Ishikawa (cell line): ENCODE measurements at regions not wholly inside any gene's neighbourhood (a gene's known extent, or its start where the extent isn't known, plus 50 kb on each side); places are given as distances from the start of the nearest gene placed in this dataset.

Source experiments
- CEBPB ChIP-seq: IDR thresholded peaks from 2 replicates; pipeline ENCODE4 v1.6.1; 2012
- CREB1 ChIP-seq: IDR thresholded peaks from 2 replicates; pipeline ENCODE4 v1.6.1; 2012; ENCODE audit warnings: low read depth
- EGR1 ChIP-seq: IDR thresholded peaks from 2 replicates; pipeline ENCODE4 v1.6.1; 2012
- EP300 ChIP-seq: IDR thresholded peaks from 2 replicates; pipeline ENCODE4 v1.6.1; 2012; ENCODE audit warnings: borderline replicate concordance
- FOXM1 ChIP-seq: IDR thresholded peaks from 2 replicates; pipeline ENCODE4 v1.6.1; 2012; ENCODE audit warnings: low read depth, borderline replicate concordance
- NFIC ChIP-seq: IDR thresholded peaks from 2 replicates; pipeline ENCODE4 v1.6.1; 2012
- RAD21 ChIP-seq: IDR thresholded peaks from 2 replicates; pipeline ENCODE4 v1.6.1; 2012; ENCODE audit warnings: low read depth
- TAF1 ChIP-seq: IDR thresholded peaks from 2 replicates; pipeline ENCODE4 v1.6.1; 2012; ENCODE audit warnings: low read depth, mild to moderate bottlenecking
- TCF12 ChIP-seq: IDR thresholded peaks from 2 replicates; pipeline ENCODE4 v1.6.1; 2012; ENCODE audit warnings: low read depth
- TEAD4 ChIP-seq: IDR thresholded peaks from 2 replicates; pipeline ENCODE4 v1.6.1; 2012
- YY1 ChIP-seq: IDR thresholded peaks from 2 replicates; pipeline ENCODE4 v1.6.1; 2012; ENCODE audit warnings: low read depth
- ZBTB7A ChIP-seq: IDR thresholded peaks from 2 replicates; pipeline ENCODE4 v1.6.1; 2012; ENCODE audit warnings: low read depth
- TF ChIP-seq, protein P1 (sequence below): IDR thresholded peaks from 2 replicates; pipeline ENCODE4 v1.6.1; 2012; ENCODE audit warnings: low read depth, mild to moderate bottlenecking
- TF ChIP-seq, protein P2 (sequence below): IDR thresholded peaks from 2 replicates; pipeline ENCODE4 v1.6.1; 2012
- TF ChIP-seq, protein P3 (sequence below): IDR thresholded peaks from 2 replicates; pipeline ENCODE4 v1.6.1; 2012

DNA sequence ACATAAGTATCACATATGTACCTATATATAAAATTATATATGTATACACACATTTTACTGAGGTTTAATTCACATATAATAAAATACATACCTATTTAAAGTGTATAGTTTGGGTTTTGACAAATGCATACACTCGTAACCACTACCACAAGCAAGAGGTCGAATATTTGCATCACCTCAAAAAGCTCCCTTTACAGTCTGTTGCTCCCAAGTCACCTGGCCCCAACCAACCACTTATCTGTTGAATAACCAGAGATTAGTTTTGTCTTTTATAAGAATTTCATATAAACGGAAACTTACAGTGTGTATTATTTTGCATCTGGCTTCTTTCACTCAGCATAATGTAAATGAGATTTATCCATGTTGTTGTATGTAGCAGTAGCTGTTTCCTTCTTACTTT lies 218.9 kb downstream of the MAT2B start:
- TF ChIP-seq TAF1 (no peak), RAD21 (no peak), EP300 (no peak), FOXM1 (no peak), CREB1 (no peak), TEAD4 (no peak), TCF12 (no peak), YY1 (no peak), NFIC (no peak), EGR1 (no peak), ZBTB7A (no peak), CEBPB (no peak)
- TF ChIP-seq, protein P1, sequence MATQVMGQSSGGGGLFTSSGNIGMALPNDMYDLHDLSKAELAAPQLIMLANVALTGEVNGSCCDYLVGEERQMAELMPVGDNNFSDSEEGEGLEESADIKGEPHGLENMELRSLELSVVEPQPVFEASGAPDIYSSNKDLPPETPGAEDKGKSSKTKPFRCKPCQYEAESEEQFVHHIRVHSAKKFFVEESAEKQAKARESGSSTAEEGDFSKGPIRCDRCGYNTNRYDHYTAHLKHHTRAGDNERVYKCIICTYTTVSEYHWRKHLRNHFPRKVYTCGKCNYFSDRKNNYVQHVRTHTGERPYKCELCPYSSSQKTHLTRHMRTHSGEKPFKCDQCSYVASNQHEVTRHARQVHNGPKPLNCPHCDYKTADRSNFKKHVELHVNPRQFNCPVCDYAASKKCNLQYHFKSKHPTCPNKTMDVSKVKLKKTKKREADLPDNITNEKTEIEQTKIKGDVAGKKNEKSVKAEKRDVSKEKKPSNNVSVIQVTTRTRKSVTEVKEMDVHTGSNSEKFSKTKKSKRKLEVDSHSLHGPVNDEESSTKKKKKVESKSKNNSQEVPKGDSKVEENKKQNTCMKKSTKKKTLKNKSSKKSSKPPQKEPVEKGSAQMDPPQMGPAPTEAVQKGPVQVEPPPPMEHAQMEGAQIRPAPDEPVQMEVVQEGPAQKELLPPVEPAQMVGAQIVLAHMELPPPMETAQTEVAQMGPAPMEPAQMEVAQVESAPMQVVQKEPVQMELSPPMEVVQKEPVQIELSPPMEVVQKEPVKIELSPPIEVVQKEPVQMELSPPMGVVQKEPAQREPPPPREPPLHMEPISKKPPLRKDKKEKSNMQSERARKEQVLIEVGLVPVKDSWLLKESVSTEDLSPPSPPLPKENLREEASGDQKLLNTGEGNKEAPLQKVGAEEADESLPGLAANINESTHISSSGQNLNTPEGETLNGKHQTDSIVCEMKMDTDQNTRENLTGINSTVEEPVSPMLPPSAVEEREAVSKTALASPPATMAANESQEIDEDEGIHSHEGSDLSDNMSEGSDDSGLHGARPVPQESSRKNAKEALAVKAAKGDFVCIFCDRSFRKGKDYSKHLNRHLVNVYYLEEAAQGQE: no peak
- TF ChIP-seq, protein P2, sequence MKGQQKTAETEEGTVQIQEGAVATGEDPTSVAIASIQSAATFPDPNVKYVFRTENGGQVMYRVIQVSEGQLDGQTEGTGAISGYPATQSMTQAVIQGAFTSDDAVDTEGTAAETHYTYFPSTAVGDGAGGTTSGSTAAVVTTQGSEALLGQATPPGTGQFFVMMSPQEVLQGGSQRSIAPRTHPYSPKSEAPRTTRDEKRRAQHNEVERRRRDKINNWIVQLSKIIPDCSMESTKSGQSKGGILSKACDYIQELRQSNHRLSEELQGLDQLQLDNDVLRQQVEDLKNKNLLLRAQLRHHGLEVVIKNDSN: no peak
- TF ChIP-seq, protein P3, sequence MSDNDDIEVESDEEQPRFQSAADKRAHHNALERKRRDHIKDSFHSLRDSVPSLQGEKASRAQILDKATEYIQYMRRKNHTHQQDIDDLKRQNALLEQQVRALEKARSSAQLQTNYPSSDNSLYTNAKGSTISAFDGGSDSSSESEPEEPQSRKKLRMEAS: no peak

DNA sequence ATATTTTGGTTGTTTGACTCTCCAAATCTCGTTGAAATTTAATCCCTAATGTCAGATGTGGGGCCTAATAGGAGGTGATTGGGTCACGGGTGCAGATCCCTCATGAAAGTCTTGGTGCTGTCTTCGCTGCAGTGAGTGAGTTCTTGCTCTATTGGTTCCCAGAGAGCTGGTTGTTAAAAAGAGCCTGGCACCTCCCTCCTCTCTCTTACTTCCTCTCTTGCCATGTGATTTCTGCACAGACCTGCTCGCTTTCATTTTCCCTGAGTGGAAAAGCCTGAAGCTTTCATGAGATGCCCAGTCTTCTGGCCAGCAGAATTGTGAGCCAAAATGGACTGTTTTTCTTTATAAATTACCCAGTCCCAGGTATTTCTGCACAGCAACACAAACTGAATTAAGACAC lies 221.6 kb downstream of the MAT2B start:
- TF ChIP-seq TAF1: no peak
- TF ChIP-seq, protein P3: no peak
- TF ChIP-seq NFIC: no peak
- TF ChIP-seq, protein P2: no peak
- TF ChIP-seq RAD21: no peak

DNA sequence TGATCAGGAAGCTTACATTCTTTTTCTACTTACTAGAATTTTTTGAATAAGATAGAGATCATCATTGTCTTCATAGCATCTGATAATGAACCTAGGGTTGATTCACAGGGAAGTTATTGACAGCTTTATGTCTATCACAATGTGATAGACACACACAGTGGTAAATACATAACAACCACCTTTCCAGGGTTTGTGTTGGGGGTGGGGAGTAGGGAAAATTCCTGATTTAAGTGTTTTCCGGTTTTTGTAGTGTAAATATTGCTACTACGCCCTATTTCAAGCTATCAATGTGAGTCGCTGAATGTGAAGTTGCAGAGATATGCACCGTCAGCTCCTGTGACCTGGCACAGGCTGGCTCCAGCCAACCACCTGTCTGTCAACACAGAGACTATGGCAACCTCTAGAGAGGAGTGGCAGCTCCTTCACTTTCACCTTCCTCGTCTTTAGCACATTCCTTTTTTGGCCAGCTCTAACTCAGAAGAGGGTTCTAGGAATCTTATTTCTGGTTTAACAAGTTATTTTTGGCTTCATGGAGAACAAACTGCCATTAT lies 224.9 kb downstream of the MAT2B start:
- TF ChIP-seq RAD21: no peak
- TF ChIP-seq TCF12: no peak
- TF ChIP-seq, protein P3: no peak
- TF ChIP-seq YY1: no peak

DNA sequence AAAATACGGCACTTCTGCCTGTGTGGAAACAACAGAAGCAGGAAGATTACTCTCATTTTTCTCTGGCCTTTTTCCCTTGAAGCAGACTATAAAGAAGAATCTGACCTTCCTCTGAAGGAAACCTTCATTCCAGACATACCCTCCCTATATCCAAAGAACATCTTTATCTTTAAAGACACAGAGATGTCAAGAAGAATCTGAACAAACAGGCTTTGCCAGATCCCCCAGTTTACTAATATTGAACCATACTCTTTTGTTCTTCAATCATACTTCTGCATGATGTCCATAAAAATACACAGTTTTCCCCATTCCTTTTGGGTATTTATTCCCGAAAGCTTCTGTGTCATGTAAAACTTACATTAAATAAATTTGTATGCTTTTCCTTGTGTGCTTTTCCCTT lies 225.8 kb downstream of the MAT2B start:
- no peak for TF ChIP-seq TEAD4
- no peak for TF ChIP-seq CEBPB
- TF ChIP-seq, protein P1: no peak
- no peak for TF ChIP-seq FOXM1
- TF ChIP-seq EP300: no peak
- TF ChIP-seq EGR1: no peak
- TF ChIP-seq, protein P2: no peak
- TF ChIP-seq, protein P3: no peak

DNA sequence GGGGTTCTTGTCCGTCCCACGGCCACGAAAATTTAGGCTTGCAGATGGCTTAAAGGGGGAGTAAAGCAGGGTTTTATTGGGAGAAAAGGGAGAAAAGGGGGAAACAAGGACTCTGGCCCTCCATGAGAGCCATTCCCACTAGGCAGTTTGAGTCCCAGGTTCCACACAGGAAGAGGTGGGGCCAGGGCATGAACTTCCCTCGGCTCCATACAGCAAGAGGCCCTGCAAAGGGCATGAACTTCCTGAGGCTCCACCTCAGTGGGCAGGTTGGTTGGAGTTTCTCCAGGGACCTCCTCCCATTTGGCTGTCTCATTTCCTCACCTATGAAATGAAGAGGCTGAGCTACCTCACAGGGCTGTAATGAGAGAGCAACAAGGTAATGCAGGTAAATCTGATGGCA lies 229.7 kb downstream of the MAT2B start:
- TF ChIP-seq, protein P2: no peak
- TF ChIP-seq YY1 (no peak), FOXM1 (no peak), TCF12 (no peak), NFIC (no peak), RAD21 (no peak), EP300 (no peak), ZBTB7A (no peak), TAF1 (no peak), TEAD4 (no peak), CREB1 (no peak), EGR1 (no peak), CEBPB (no peak)
- TF ChIP-seq, protein P1: no peak
- TF ChIP-seq, protein P3: no peak
